ENCODE measurements at regions not wholly inside any gene's neighbourhood (a gene's known extent, or its start where the extent isn't known, plus 50 kb on each side); places are given as distances from the start of the nearest gene placed in this dataset.

- Histone ChIP-seq H3K36me3 (ENCODE audit: control insufficient read depth in 2 of 2, extremely low read depth in 1 of 2, insufficient read depth in 2 of 2, low read length in 2 of 2) (no peaks in the 10 kb centered on the region), H3K4me1 (ENCODE audit: control insufficient read depth, extremely low read depth, insufficient read depth, low read length) (no peaks in the 10 kb centered on the region), H3K27ac (ENCODE audit: control insufficient read depth, insufficient read depth, low read length) (no peak overlapping the region), H3K9me3 (ENCODE audit: control insufficient read depth, low read depth, low read length) (no peaks in the 10 kb centered on the region), H3K9me1 (ENCODE audit: control insufficient read depth, extremely low read depth, insufficient read depth, low read length) (no peaks in the 10 kb centered on the region), H2AFZ (ENCODE audit: control insufficient read depth, low read length) (no peak overlapping the region), H3K4me2 (ENCODE audit: control insufficient read depth, extremely low read depth, insufficient read depth, low read depth, low read length) (no peak overlapping the region), H3K79me2 (ENCODE audit: control insufficient read depth, insufficient read depth, low read length) (no peaks in the 10 kb centered on the region), H3K4me3 (ENCODE audit: control insufficient read depth in 2 of 3, extremely low read depth in 1 of 3, insufficient read depth in 2 of 3, low read depth in 1 of 3, low read length in 3 of 3) (no peak overlapping the region), H3K9ac (ENCODE audit: control insufficient read depth, extremely low read depth, insufficient read depth, low read length) (no peak overlapping the region), H3K27me3 (ENCODE audit: control insufficient read depth, extremely low read depth, insufficient read depth, low read length) (no peaks in the 10 kb centered on the region), H4K20me1 (ENCODE audit: control insufficient read depth, extremely low read depth, insufficient read depth, low read length) (no peaks in the 10 kb centered on the region)
- dilution Hi-C loops (cut with MboI; ENCODE audit: extremely low pct_ligation_motif_present, low sequenced_read_pairs), result no loop called here
- DNase-seq (ENCODE audit: low read depth, low spot score) (no peak), FAIRE-seq (no peak)
- TF ChIP-seq EZH2 (IDR thresholded peaks at IDR 0.05; ENCODE audit: low read length) (no peak), CTCF (optimal IDR thresholded peaks at IDR 0.05 in 1 of 3, IDR thresholded peaks at IDR 0.05 in 1 of 3, conservative IDR thresholded peaks at IDR 0.05 in 1 of 3; ENCODE audit: extremely low read depth in 1 of 3, insufficient read depth in 2 of 3, low read length in 3 of 3) (no peak)
These were observed 2091.2 kb upstream of the ACO1 start for GRCh38 chr9:30293231-30293630.

GRCh38 chr9:30299126-30299780, 2085.2 kb upstream of the ACO1 start:
- Histone ChIP-seq H3K9me3 (ENCODE audit: control insufficient read depth, low read depth, low read length) (no peaks in the 10 kb centered on the region), H3K79me2 (ENCODE audit: control insufficient read depth, insufficient read depth, low read length) (no peaks in the 10 kb centered on the region), H4K20me1 (ENCODE audit: control insufficient read depth, extremely low read depth, insufficient read depth, low read length) (no peaks in the 10 kb centered on the region), H3K27ac (ENCODE audit: control insufficient read depth, insufficient read depth, low read length) (no peak overlapping the region), H3K9ac (ENCODE audit: control insufficient read depth, extremely low read depth, insufficient read depth, low read length) (no peak overlapping the region), H2AFZ (ENCODE audit: control insufficient read depth, low read length) (no peak overlapping the region), H3K4me2 (ENCODE audit: control insufficient read depth, extremely low read depth, insufficient read depth, low read depth, low read length) (no peak overlapping the region), H3K36me3 (ENCODE audit: control insufficient read depth in 2 of 2, extremely low read depth in 1 of 2, insufficient read depth in 2 of 2, low read length in 2 of 2) (no peaks in the 10 kb centered on the region), H3K4me3 (ENCODE audit: control insufficient read depth in 2 of 3, extremely low read depth in 1 of 3, insufficient read depth in 2 of 3, low read depth in 1 of 3, low read length in 3 of 3) (no peak overlapping the region), H3K9me1 (ENCODE audit: control insufficient read depth, extremely low read depth, insufficient read depth, low read length) (no peaks in the 10 kb centered on the region), H3K4me1 (ENCODE audit: control insufficient read depth, extremely low read depth, insufficient read depth, low read length) (no peaks in the 10 kb centered on the region), H3K27me3 (ENCODE audit: control insufficient read depth, extremely low read depth, insufficient read depth, low read length) (no peaks in the 10 kb centered on the region)
- no peak for FAIRE-seq
- TF ChIP-seq CTCF (optimal IDR thresholded peaks at IDR 0.05 in 1 of 3, IDR thresholded peaks at IDR 0.05 in 1 of 3, conservative IDR thresholded peaks at IDR 0.05 in 1 of 3; ENCODE audit: extremely low read depth in 1 of 3, insufficient read depth in 2 of 3, low read length in 3 of 3), result no peak
- no peak for TF ChIP-seq EZH2 (IDR thresholded peaks at IDR 0.05; ENCODE audit: low read length)
- dilution Hi-C loops (cut with MboI; ENCODE audit: extremely low pct_ligation_motif_present, low sequenced_read_pairs), result no loop called here
- no peak for DNase-seq (ENCODE audit: low read depth, low spot score)

All from keratinocyte (primary cell).